ENCODE measurements at regions not wholly inside any gene's neighbourhood (a gene's known extent, or its start where the extent isn't known, plus 50 kb on each side); places are given as distances from the start of the nearest gene placed in this dataset.
"Not testable (repeated sequence)": the region's sequence is repeated elsewhere in the genome, so short reads cannot be mapped to it uniquely, and the experiment has no call there.

- no peak for DNase-seq
Measured at GRCh38 chrX:9390121-9390520, 74.7 kb upstream of the TBL1X start.

- no peak for DNase-seq
Measured at GRCh38 chrX:9390693-9391368, 74.0 kb upstream of the TBL1X start.

GRCh38 chrX:9392445-9392844, 72.4 kb upstream of the TBL1X start:
- DNase-seq, result no peak

GRCh38 chrX:9393571-9393970, 71.3 kb upstream of the TBL1X start:
- no peak for DNase-seq

- no peak for DNase-seq
Measured at GRCh38 chrX:9394212-9394611, 70.6 kb upstream of the TBL1X start.

GRCh38 chrX:9396930-9397329, 67.9 kb upstream of the TBL1X start:
- no peak for DNase-seq

- peak in 1 of 2 experiments; percentile 1 for DNase-seq
Measured at GRCh38 chrX:9401051-9401450, 63.8 kb upstream of the TBL1X start.

- DNase-seq, result no peak
Measured at GRCh38 chrX:9403374-9403773, 61.5 kb upstream of the TBL1X start.

- DNase-seq, result not testable (repeated sequence)
Measured at GRCh38 chrX:9405635-9406034, 59.2 kb upstream of the TBL1X start.

GRCh38 chrX:9410889-9411288, 54.0 kb upstream of the TBL1X start:
- DNase-seq, result not testable (repeated sequence)

GRCh38 chrX:9411682-9412081, 53.2 kb upstream of the TBL1X start:
- DNase-seq, result not testable (repeated sequence)

GRCh38 chrX:9414416-9414815, 50.4 kb upstream of the TBL1X start:
- DNase-seq, result no peak

Data from NCI-H446 (cell line).